ENCODE measurements at regions not wholly inside any gene's neighbourhood (a gene's known extent, or its start where the extent isn't known, plus 50 kb on each side); places are given as distances from the start of the nearest gene placed in this dataset.

GRCh38 chr4:45099471-45099870 lies 373.1 kb upstream of the GNPDA2 start:
- Mint-ChIP-seq H3K27me3 (ENCODE audit: insufficient read depth) (no peaks in the 10 kb centered on the region), H3K27ac (no peak overlapping the region), H3K4me1 (no peaks in the 10 kb centered on the region), H3K9me3 (peaks cover 6% of the 10 kb centered on the region), H3K36me3 (ENCODE audit: low read depth) (no peaks in the 10 kb centered on the region), H3K4me3 (no peak overlapping the region)
- no peak for TF ChIP-seq CTCF (conservative IDR thresholded peaks at IDR 0.05)
- Histone ChIP-seq H3K4me3 (ENCODE audit: low read length) (no peak overlapping the region), H3K4me1 (ENCODE audit: control insufficient read depth, insufficient read depth, low read length) (no peaks in the 10 kb centered on the region), H3K27ac (ENCODE audit: low read depth, low read length) (no peak overlapping the region), H3K9ac (ENCODE audit: extremely low read depth, low read length, poor library complexity, severe bottlenecking) (no peak overlapping the region), H3K27me3 (ENCODE audit: control insufficient read depth, insufficient read depth, low read length, poor library complexity, severe bottlenecking) (no peaks in the 10 kb centered on the region), H3K36me3 (ENCODE audit: control insufficient read depth, insufficient read depth, low read length) (no peaks in the 10 kb centered on the region), H3K9me3 (ENCODE audit: control insufficient read depth, low read length) (no peaks in the 10 kb centered on the region)
- no peak for DNase-seq
- 100% methylated on average over 1 of the region's 1 CpG; no CpG with 5 or more reads in 1 of the 2 experiments for WGBS, 2 experiments (ENCODE audit: insufficient coverage in 1 of 2, insufficient read length in 1 of 2)

DNA sequence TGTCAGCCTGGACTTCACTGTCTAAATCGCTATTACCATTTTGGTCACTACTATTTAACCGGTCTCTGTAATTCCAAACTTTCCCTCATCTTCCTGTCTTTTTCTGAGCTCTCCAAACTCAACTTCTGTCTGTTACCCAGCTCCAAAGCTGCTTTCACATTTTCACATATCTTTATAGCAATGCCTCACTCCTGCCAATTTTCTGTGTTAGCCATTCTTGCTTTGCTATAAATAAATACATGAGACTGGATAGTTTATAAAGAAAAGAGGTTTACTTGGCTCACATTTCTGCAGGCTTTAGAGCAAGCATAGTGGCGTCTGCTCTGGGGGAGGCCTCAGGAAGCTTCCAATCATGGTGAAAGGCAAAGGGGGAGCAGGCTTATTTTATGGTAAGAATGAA lies 368.3 kb upstream of the GNPDA2 start:
- Histone ChIP-seq H3K27me3 (ENCODE audit: control insufficient read depth, insufficient read depth, low read length, poor library complexity, severe bottlenecking) (no peaks in the 10 kb centered on the region), H3K36me3 (ENCODE audit: control insufficient read depth, insufficient read depth, low read length) (no peaks in the 10 kb centered on the region), H3K9me3 (ENCODE audit: control insufficient read depth, low read length) (peaks cover 16% of the 10 kb centered on the region), H3K27ac (ENCODE audit: low read depth, low read length) (no peak overlapping the region), H3K9ac (ENCODE audit: extremely low read depth, low read length, poor library complexity, severe bottlenecking) (no peak overlapping the region), H3K4me3 (ENCODE audit: low read length) (no peak overlapping the region), H3K4me1 (ENCODE audit: control insufficient read depth, insufficient read depth, low read length) (no peaks in the 10 kb centered on the region)
- WGBS, 2 experiments (ENCODE audit: insufficient coverage in 1 of 2, insufficient read length in 1 of 2) = 95 to 100% methylated on average over 2 to 3 of the region's 3 CpGs
- no peak overlapping the region for H3K27ac Mint-ChIP-seq
- no peak overlapping the region for H3K4me3 Mint-ChIP-seq
- H3K27me3 Mint-ChIP-seq (ENCODE audit: insufficient read depth) = no peaks in the 10 kb centered on the region
- no peak for DNase-seq
- H3K36me3 Mint-ChIP-seq (ENCODE audit: low read depth) = no peaks in the 10 kb centered on the region
- H3K4me1 Mint-ChIP-seq = no peaks in the 10 kb centered on the region
- no peak for TF ChIP-seq CTCF (conservative IDR thresholded peaks at IDR 0.05)
- H3K9me3 Mint-ChIP-seq = peaks cover 39% of the 10 kb centered on the region

DNA sequence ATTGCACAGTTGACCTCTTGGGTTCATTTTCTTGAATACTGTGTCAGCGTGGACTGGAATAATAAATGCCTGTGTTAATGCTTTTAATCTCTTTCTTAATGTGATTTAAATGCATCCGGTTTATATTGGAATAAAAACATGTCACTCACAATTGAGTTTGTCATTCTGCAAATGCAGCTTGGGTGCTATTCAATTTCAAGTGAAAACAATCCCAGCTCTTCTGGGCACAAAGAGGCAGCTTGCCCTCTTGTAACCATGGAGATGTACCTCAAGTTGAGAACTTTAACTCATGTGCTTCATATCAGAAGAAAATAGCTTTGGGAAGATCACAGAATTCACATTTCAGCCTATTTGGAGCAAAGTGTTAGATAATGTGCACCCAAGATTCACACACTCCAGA lies 355.7 kb upstream of the GNPDA2 start:
- no peak overlapping the region for H3K27ac Mint-ChIP-seq
- no peak overlapping the region for H3K4me3 Mint-ChIP-seq
- no peaks in the 10 kb centered on the region for H3K4me1 Mint-ChIP-seq
- DNase-seq = no peak
- WGBS, 2 experiments (ENCODE audit: insufficient coverage in 1 of 2, insufficient read length in 1 of 2) = 75 to 94% methylated on average over 1 to 2 of the region's 2 CpGs
- Histone ChIP-seq H3K27ac (ENCODE audit: low read depth, low read length) (no peak overlapping the region), H3K4me1 (ENCODE audit: control insufficient read depth, insufficient read depth, low read length) (no peaks in the 10 kb centered on the region), H3K27me3 (ENCODE audit: control insufficient read depth, insufficient read depth, low read length, poor library complexity, severe bottlenecking) (no peaks in the 10 kb centered on the region), H3K36me3 (ENCODE audit: control insufficient read depth, insufficient read depth, low read length) (no peaks in the 10 kb centered on the region), H3K9me3 (ENCODE audit: control insufficient read depth, low read length) (no peaks in the 10 kb centered on the region), H3K9ac (ENCODE audit: extremely low read depth, low read length, poor library complexity, severe bottlenecking) (no peak overlapping the region), H3K4me3 (ENCODE audit: low read length) (no peak overlapping the region)
- no peak for TF ChIP-seq CTCF (conservative IDR thresholded peaks at IDR 0.05)
- no peaks in the 10 kb centered on the region for H3K36me3 Mint-ChIP-seq (ENCODE audit: low read depth)
- H3K27me3 Mint-ChIP-seq (ENCODE audit: insufficient read depth) = no peaks in the 10 kb centered on the region
- H3K9me3 Mint-ChIP-seq = no peaks in the 10 kb centered on the region

All from endodermal cell (in vitro differentiated cells).